G401.6 (cell line): ENCODE measurements at regions not wholly inside any gene's neighbourhood (a gene's known extent, or its start where the extent isn't known, plus 50 kb on each side); places are given as distances from the start of the nearest gene placed in this dataset.

Experiments
- FAIRE-seq: peaks from 2 replicates; lab custom pipeline; 2012; peaks lifted over from hg19 to GRCh38; lab: Jason Lieb, UNC

GRCh38 chr11:19398772-19399527, 158.2 kb upstream of the E2F8 start:
- FAIRE-seq: no peak

- no peak for FAIRE-seq
These were observed 157.5 kb upstream of the E2F8 start for GRCh38 chr11:19398273-19398672.

- no peak for FAIRE-seq
These were observed 154.3 kb upstream of the E2F8 start for GRCh38 chr11:19395050-19395449.

GRCh38 chr11:19394525-19395016, 153.8 kb upstream of the E2F8 start:
- no peak for FAIRE-seq

GRCh38 chr11:19393941-19394340, 153.2 kb upstream of the E2F8 start:
- FAIRE-seq: no peak

- no peak for FAIRE-seq
These were observed 152.2 kb upstream of the E2F8 start for GRCh38 chr11:19392847-19393518.

- no peak for FAIRE-seq
These were observed 151.6 kb upstream of the E2F8 start for GRCh38 chr11:19392321-19392720.

GRCh38 chr11:19391652-19392051, 150.9 kb upstream of the E2F8 start:
- FAIRE-seq: no peak

- FAIRE-seq: no peak
These were observed 150.3 kb upstream of the E2F8 start for GRCh38 chr11:19391026-19391425.

- no peak for FAIRE-seq
These were observed 149.1 kb upstream of the E2F8 start for GRCh38 chr11:19389787-19390303.

- no peak for FAIRE-seq
These were observed 141.4 kb upstream of the E2F8 start for GRCh38 chr11:19382131-19382611.

- FAIRE-seq: no peak
These were observed 139.6 kb upstream of the E2F8 start for GRCh38 chr11:19380375-19380774.

- FAIRE-seq: no peak
These were observed 138.7 kb upstream of the E2F8 start for GRCh38 chr11:19379465-19379864.

GRCh38 chr11:19378814-19379213, 138.1 kb upstream of the E2F8 start:
- FAIRE-seq: no peak

GRCh38 chr11:19377881-19378280, 137.1 kb upstream of the E2F8 start:
- no peak for FAIRE-seq

- no peak for FAIRE-seq
These were observed 134.7 kb upstream of the E2F8 start for GRCh38 chr11:19375440-19375839.

- no peak for FAIRE-seq
These were observed 133.4 kb upstream of the E2F8 start for GRCh38 chr11:19374151-19374569.

- FAIRE-seq: no peak
These were observed 131.6 kb upstream of the E2F8 start for GRCh38 chr11:19372381-19372780.

GRCh38 chr11:19370100-19370861, 129.5 kb upstream of the E2F8 start:
- no peak for FAIRE-seq

GRCh38 chr11:19368726-19369375, 128.1 kb upstream of the E2F8 start:
- FAIRE-seq: no peak

GRCh38 chr11:19366992-19367709, 126.4 kb upstream of the E2F8 start:
- no peak for FAIRE-seq
